ENCODE measurements at regions not wholly inside any gene's neighbourhood (a gene's known extent, or its start where the extent isn't known, plus 50 kb on each side); places are given as distances from the start of the nearest gene placed in this dataset.

DNA sequence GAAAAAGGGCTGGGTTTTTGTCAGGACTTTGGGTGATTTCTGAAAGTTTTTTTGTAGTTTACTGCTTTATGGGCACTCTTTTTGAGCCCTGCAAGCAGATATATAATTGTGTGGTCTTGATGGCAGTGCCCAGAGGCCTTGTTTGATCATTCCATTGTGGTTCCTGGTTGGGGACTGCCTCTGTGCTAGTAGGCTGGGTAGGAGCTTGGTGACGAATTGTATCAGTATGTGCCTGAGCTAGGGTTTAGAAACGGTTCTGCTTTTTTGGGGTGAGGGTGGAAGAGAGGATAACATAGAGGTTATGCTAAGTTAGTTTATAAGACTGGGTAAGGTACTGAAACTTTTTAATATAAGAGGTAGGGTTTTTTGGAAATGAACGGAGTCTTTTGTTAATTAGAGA is 139.7 kb upstream of the ETV3 start:
- no peak overlapping the region for H3K27ac ChIP-seq
- TF ChIP-seq, protein P1, sequence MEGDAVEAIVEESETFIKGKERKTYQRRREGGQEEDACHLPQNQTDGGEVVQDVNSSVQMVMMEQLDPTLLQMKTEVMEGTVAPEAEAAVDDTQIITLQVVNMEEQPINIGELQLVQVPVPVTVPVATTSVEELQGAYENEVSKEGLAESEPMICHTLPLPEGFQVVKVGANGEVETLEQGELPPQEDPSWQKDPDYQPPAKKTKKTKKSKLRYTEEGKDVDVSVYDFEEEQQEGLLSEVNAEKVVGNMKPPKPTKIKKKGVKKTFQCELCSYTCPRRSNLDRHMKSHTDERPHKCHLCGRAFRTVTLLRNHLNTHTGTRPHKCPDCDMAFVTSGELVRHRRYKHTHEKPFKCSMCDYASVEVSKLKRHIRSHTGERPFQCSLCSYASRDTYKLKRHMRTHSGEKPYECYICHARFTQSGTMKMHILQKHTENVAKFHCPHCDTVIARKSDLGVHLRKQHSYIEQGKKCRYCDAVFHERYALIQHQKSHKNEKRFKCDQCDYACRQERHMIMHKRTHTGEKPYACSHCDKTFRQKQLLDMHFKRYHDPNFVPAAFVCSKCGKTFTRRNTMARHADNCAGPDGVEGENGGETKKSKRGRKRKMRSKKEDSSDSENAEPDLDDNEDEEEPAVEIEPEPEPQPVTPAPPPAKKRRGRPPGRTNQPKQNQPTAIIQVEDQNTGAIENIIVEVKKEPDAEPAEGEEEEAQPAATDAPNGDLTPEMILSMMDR (IDR thresholded peaks at IDR 0.05): no peak

DNA sequence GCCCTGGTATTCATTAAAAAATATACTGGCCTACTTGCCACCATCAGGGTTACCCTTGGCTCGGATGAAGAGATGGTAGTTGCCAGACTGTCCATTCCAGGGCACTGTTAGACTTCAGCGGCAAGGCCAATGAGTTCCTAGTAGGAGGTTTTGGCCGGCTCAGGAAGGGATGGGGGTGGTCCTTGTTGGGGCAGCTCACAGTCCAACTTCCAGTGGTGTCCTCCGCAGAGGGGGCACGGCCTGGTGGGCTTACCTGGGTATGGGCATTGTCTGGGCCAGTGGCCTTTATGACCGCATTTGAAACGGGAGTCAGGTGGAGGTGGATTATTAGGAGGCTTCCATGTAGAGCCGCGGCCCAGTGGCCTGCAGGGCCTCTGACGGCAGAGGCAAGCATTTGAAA is 139.1 kb upstream of the ETV3 start:
- no peak overlapping the region for H3K27ac ChIP-seq
- no peak for TF ChIP-seq ZFX (IDR thresholded peaks at IDR 0.05; ENCODE audit: borderline replicate concordance)
- TF ChIP-seq, protein P1 (IDR thresholded peaks at IDR 0.05): no peak

DNA sequence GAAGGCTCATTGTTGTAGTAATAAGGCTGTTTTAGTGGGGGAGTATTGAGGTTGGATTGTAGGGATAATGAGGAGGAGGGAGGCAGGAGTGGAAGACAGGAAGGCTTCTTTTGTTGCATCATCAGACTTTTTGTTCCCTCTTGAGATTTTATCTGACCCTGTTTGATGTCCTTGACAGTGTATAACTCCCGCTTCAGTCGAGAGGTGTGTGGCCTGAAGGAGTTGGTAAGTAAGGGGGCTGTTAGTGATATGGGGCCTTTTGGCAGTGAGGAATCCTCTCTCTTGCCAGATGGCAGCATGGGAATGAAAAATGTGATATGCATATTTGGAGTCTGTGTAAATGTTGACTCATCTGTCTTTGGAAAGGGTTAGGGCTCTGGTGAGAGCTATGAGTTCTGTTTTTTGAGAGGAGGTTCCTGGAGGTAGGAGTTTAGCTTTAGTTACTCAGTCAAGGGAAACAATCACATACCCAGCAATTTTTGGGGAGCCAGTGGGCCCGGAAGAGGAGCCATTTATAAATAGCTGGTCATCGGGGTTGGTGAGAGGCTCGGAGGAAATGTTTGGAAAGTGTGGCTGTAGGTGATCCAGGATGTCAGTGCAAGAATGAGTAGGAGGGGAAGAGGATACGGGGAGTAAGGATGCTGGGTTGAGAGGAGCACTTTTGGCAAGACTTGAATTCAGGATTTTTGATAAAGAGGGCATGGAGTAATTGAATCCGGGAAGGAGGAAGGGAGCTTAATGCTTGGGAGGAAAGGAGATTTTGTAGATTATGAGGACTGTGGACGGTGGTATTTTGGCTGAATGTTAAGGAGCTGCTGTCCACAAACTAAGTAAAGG is 136.7 kb upstream of the ETV3 start:
- H3K27ac ChIP-seq: no peak overlapping the region
- TF ChIP-seq, protein P1 (IDR thresholded peaks at IDR 0.05): no peak
- no peak for TF ChIP-seq ZFX (IDR thresholded peaks at IDR 0.05; ENCODE audit: borderline replicate concordance)

DNA sequence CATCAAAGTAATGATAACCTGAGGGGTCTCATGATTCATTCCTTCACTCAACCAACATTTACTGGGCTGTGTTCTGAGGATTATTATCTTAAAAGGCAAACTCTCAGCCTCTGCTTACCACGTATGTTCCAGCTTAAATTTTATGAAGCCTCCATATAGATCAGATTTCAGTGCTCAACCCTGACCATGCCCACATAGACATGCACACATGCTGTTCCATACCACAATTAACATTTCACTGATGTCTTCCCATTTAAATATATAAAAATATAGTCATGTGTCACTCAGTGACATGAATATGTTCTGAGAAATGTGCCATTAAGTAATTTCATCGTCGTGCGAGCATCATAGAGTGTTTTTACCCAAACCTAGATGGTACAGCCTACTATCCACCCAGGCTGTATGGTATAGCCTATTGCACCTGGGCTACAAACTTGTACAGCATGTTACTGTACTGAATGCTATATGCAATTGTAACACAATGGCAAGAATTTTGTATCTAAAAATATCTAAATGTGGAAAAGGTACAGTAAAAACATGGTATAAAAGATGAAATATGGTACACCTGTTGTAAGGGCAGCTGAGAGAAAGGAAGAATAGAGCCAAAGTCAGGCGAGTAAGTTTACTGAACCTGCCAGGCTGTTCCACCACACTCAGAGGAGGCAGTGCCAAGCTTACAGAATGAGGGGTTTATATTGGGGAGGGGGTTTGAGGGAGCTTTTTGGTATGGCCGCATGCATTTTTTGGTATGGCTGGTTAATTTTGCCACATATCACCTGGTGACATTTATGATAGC is 134.7 kb upstream of the ETV3 start:
- no peak for TF ChIP-seq ZFX (IDR thresholded peaks at IDR 0.05; ENCODE audit: borderline replicate concordance)
- no peak overlapping the region for H3K27ac ChIP-seq

DNA sequence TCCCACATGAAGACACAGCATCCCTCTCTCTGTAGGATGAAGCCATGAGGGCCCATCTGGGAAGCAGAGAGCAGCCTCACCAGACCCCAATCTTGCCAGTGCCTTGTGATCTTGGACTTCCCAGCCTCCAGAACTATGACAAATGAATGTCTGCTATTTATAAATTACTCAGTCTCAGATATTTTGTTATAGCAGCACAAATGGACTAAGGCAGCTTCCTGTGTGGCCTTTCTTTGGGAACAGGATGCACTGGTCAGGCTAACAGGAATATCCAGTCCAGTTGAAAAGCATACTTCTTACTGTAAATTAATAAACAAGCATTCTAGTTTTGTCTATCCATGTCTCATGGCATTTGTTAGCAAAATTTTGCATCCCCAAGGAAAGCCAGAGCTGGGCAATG is 134.1 kb upstream of the ETV3 start:
- TF ChIP-seq ZFX (IDR thresholded peaks at IDR 0.05; ENCODE audit: borderline replicate concordance): no peak
- TF ChIP-seq, protein P1 (IDR thresholded peaks at IDR 0.05): no peak; the same call in 1 of the 2 replicates
- no peak overlapping the region for H3K27ac ChIP-seq

DNA sequence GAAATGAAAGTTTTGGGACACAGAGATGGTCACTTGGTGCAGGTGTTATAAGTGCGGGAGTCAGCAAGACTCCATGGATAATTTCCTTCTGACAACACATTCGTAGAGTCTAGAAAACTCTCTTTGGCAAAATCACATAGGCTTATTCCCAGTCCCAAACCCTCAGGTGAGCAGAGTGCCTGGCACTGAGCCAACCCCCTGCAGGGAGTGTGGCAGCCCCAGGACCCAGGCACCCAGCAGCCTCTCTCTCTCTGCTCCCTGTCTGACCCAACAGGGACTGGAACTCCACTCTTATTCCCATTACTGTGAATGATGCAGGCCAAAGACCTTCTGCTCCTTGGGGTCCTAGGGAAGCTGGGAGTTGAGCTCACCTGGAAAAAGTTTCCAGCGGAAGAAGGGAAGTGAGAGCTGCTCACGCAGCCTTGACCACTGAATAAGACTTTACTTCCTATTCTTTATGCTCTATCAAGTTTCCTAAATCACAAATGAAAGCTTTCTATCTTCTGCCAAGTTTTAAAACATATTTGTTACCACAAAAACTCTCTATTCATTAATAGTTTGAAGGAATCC is 132.6 kb upstream of the ETV3 start:
- no peak overlapping the region for H3K27ac ChIP-seq
- TF ChIP-seq, protein P1 (IDR thresholded peaks at IDR 0.05): no peak
- TF ChIP-seq ZFX (IDR thresholded peaks at IDR 0.05; ENCODE audit: borderline replicate concordance): no peak

DNA sequence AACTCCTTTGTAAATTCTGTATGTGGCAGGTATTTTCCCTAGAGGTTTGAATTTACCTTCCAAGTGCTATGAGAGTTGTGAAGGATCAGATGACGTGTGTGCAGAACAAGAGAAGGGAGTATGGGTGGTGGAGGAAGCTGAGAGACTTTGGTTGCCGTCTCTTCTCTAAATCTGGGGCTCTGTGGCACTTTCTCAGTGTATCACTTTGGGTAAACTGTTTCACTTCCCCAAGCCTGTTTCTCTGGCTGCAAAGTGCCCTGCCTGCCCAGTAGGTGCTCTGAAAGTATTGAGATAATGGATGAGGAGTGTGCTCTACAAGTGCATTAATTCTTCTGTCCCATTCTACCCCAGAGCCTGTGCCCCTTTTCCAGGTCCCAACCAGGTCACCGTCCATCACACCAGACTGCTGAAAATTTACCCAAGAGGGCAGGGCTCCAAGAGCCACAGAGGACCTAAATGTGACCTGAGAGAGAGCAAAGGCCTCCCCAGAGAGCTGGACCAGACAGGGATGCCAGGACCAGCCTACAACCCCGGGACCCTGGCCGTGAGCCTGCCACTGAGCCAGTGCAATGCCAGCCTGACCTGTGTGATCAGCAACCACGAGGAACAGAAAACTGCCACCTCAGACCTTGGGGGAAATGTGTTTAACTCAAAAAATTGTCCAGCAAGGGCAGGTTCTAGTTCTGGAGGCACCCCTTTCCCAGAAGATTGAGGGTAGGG is 131.6 kb upstream of the ETV3 start:
- no peak for TF ChIP-seq ZFX (IDR thresholded peaks at IDR 0.05; ENCODE audit: borderline replicate concordance)
- no peak overlapping the region for H3K27ac ChIP-seq

Measured in 22Rv1 (cell line).